MCF 10A (cell line): ENCODE measurements at regions not wholly inside any gene's neighbourhood (a gene's known extent, or its start where the extent isn't known, plus 50 kb on each side); places are given as distances from the start of the nearest gene placed in this dataset.

Experiments
- BruUV-seq: library from RNA; stranded (reverse); fragments of 400-500 nt; replicated peaks from 2 replicates; lab custom pipeline; 2021; lab: Mats Ljungman, UMichigan
- CTCF ChIA-PET: fragments of 300-600 bp; sonication (Branson Sonifier 250); formaldehyde crosslinking; extraction: SDS; loops from one replicate; lab custom pipeline; 2021; ENCODE audit warnings: antibody characterized with exemption, inconsistent platforms; lab: Yijun Ruan, JAX
- POLR2A ChIA-PET: fragments of 300-600, 350-650 bp; sonication (Branson Sonifier 250); formaldehyde crosslinking; extraction: SDS; loops from one replicate; lab custom pipeline; 2020; ENCODE audit warnings: antibody characterized with exemption, inconsistent platforms; lab: Yijun Ruan, JAX
- DNase-seq: peaks from one replicate; pipeline ENCODE4 v3.0.0-alpha.2; 2018; ENCODE audit not compliant: unreplicated experiment
- H3K27ac Mint-ChIP-seq: one replicate; pipeline ENCODE4 v1.8.0; 2022; ENCODE audit warnings: mild to moderate bottlenecking, low read depth, mixed read lengths; ENCODE audit not compliant: unreplicated experiment
- H3K27me3 Mint-ChIP-seq: one replicate; pipeline ENCODE4 v1.8.0; 2022; ENCODE audit warnings: mixed read lengths; ENCODE audit not compliant: insufficient read depth, unreplicated experiment
- H3K36me3 Mint-ChIP-seq: one replicate; pipeline ENCODE4 v1.8.0; 2022; ENCODE audit warnings: mild to moderate bottlenecking, moderate library complexity, mixed read lengths; ENCODE audit not compliant: insufficient read depth, unreplicated experiment
- H3K4me1 Mint-ChIP-seq: one replicate; pipeline ENCODE4 v1.8.0; 2022; ENCODE audit warnings: mixed read lengths; ENCODE audit not compliant: insufficient read depth, unreplicated experiment
- H3K4me3 Mint-ChIP-seq: one replicate; pipeline ENCODE4 v1.8.0; 2022; ENCODE audit warnings: mild to moderate bottlenecking, moderate library complexity, mixed read lengths; ENCODE audit not compliant: unreplicated experiment
- H3K9me3 Mint-ChIP-seq: one replicate; pipeline ENCODE4 v1.8.0; 2022; ENCODE audit warnings: mixed read lengths; ENCODE audit not compliant: unreplicated experiment
- intact Hi-C: fragments of 100-400 bp; cut with micrococcal nuclease; formaldehyde crosslinking; loops from 2 replicates; pipeline ENCODE4 v1.14.1; 2022
- TF ChIP-seq, protein P1 (sequence below): fragments of 200-600 bp; IDR thresholded peaks from one replicate; pipeline ENCODE4 v1.8.0; 2022; ENCODE audit warnings: antibody characterized with exemption, mild to moderate bottlenecking; ENCODE audit not compliant: unreplicated experiment

DNA sequence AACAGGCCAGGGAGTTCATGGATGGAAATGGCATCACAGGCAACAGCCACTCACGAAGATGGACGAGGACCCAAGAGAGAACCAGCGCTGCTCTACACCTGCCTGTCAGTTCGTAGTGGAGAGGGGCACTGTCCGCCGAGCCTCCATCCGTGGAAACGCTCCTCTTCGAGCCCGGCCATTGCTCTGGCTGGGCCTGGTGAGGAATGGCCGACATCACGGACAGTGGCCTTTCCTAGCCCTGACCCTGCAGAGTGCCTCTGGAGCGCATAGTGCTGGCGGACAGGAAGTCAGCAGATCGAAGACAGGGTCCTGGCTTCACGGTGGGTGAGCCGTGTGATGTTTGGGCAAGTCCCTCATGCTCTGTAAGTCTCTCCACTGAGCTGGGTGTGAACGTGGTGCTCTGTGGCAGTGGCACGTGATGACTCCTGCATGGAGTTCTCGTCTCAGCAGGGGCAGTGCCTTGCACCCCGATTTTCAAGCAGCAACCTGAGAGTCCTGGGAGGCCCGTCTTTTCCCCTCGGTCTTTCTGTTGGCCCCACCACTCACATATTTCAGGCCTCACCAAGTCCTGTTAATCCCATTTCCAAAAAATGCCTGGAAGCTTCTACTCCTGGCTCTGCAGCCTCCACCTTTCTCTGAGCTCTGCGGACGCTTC is 214.4 kb downstream of the ERMARD start:
- Mint-ChIP-seq H3K9me3 (no peaks in the 10 kb centered on the region), H3K27ac (no peak overlapping the region), H3K27me3 (peaks cover 25% of the 10 kb centered on the region), H3K4me3 (no peak overlapping the region), H3K4me1 (no peaks in the 10 kb centered on the region), H3K36me3 (no peaks in the 10 kb centered on the region)
- no TSS peak for BruUV-seq
- ChIA-PET POLR2A (no interaction called here), CTCF (interaction anchor here (0.7 to 1.1 kb wide), 2 partner anchors 147 to 326 kb away, joined by 4 to 5 read pairs; no protein-coding TSS in a partner anchor)
- intact Hi-C loops: loop anchor here (5.0 kb wide), 1 partner anchor 552 kb away; no protein-coding TSS in a partner anchor
- DNase-seq: no peak
- TF ChIP-seq, protein P1, sequence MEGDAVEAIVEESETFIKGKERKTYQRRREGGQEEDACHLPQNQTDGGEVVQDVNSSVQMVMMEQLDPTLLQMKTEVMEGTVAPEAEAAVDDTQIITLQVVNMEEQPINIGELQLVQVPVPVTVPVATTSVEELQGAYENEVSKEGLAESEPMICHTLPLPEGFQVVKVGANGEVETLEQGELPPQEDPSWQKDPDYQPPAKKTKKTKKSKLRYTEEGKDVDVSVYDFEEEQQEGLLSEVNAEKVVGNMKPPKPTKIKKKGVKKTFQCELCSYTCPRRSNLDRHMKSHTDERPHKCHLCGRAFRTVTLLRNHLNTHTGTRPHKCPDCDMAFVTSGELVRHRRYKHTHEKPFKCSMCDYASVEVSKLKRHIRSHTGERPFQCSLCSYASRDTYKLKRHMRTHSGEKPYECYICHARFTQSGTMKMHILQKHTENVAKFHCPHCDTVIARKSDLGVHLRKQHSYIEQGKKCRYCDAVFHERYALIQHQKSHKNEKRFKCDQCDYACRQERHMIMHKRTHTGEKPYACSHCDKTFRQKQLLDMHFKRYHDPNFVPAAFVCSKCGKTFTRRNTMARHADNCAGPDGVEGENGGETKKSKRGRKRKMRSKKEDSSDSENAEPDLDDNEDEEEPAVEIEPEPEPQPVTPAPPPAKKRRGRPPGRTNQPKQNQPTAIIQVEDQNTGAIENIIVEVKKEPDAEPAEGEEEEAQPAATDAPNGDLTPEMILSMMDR: no peak

DNA sequence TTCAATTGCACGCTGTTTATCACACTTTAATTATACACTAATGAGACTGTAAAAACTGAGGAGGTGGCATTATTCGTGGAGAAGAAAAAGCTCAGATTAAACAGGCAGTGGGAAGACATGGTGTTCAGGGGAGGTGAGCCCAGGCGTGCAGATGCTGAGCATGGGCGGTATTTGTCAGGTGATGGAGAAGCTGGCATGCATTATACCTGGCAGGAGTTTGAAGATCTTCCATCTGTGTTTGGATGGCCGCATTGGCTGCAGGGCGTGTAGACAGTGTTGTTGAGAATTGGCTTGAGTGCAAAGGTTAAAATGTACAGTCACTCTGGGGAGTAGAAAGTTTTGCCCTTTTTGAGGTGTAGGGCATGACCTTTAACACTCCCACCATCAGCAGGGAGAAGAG is 213.8 kb downstream of the ERMARD start:
- TF ChIP-seq, protein P1: no peak
- DNase-seq: no peak
- ChIA-PET CTCF (interaction anchor here (1.1 kb wide), 1 partner anchor 134 kb away, joined by 3 read pairs; no protein-coding TSS in a partner anchor), POLR2A (interaction anchor here (0.6 kb wide), 1 partner anchor 325 kb away, joined by 3 read pairs; no protein-coding TSS in a partner anchor)
- Mint-ChIP-seq H3K4me3 (no peak overlapping the region), H3K4me1 (no peaks in the 10 kb centered on the region), H3K9me3 (no peaks in the 10 kb centered on the region), H3K27me3 (peaks cover 25% of the 10 kb centered on the region), H3K27ac (no peak overlapping the region), H3K36me3 (no peaks in the 10 kb centered on the region)
- intact Hi-C loops: loop anchor here (5.0 kb wide), 1 partner anchor 552 kb away; no protein-coding TSS in a partner anchor
- BruUV-seq: no TSS peak

DNA sequence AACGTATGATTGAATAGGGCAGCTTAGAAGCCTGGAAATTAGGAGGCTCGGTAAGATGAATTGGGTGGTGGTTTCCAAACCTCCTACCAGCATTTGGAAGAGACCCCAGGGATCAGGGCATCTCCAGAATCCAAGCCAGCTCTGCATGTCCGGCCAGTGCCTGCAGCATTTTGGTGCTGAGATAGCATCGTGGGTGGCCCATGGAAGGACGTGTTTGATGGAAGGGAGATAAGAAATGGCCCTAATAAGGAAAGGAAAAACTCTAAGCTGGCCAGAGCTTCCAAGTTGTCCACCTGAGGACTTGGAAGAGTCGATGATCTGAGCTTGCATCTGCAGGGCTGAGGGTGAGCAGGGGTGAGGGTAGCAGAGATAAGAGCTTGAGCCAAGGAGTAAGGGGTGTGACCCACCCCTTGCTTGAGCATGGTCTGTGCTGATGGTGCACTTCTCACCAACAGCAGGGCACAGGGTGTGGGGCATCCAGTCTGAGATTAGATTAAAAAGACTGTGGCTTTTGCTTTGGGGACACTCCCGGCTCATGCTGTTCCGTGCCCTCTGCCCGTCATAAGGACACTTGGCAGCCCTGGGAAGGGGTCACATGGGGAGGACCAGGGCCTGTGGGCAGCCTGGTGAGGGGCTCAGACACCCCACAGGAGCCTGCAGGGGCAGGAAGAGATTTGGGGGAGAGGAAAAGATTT is 213.2 kb downstream of the ERMARD start:
- no TSS peak for BruUV-seq
- POLR2A ChIA-PET: interaction anchor here (0.6 kb wide), 1 partner anchor 326 kb away, joined by 3 read pairs; no protein-coding TSS in a partner anchor
- intact Hi-C loops: loop anchor here (5.0 kb wide), 1 partner anchor 553 kb away; no protein-coding TSS in a partner anchor
- no peaks in the 10 kb centered on the region for H3K9me3 Mint-ChIP-seq
- H3K4me3 Mint-ChIP-seq: no peak overlapping the region
- no peaks in the 10 kb centered on the region for H3K4me1 Mint-ChIP-seq
- TF ChIP-seq, protein P1: no peak
- H3K27me3 Mint-ChIP-seq: peaks cover 21% of the 10 kb centered on the region
- CTCF ChIA-PET: interaction anchor here (1.1 kb wide), 1 partner anchor 133 kb away, joined by 3 read pairs; no protein-coding TSS in a partner anchor
- H3K36me3 Mint-ChIP-seq: no peaks in the 10 kb centered on the region
- DNase-seq: no peak
- no peak overlapping the region for H3K27ac Mint-ChIP-seq
